Left lung (tissue), 4 donors: ENCODE measurements at regions not wholly inside any gene's neighbourhood (a gene's known extent, or its start where the extent isn't known, plus 50 kb on each side); places are given as distances from the start of the nearest gene placed in this dataset.

ENCODE experiments used
- ATAC-seq: fragments of 200-7000 bp; cut with Tn5 transposase; one replicate; pipeline ENCODE4 v1.9.1; 2020; ENCODE audit warnings: moderate library complexity
- DNase-seq, 4 donors: peaks; one replicate each; pipeline ENCODE4 v3.0.0-alpha.2; 2013 to 2020
- H3K27ac ChIP-seq, 2 donors: fragments of 200-600 bp; sonication (generic) in 1 of 2; one replicate each; pipeline versions ENCODE4 v1.5.0 to v1.8.0; 2020 to 2021
- H3K27me3 ChIP-seq, 2 donors: fragments of 200-600 bp; sonication (generic) in 1 of 2; one replicate each; pipeline versions ENCODE4 v1.5.0 to v1.8.0; 2020 to 2021
- H3K36me3 ChIP-seq, 2 donors: fragments of 200-600 bp; sonication (generic) in 1 of 2; one replicate each; pipeline versions ENCODE4 v1.5.0 to v1.8.0; 2020 to 2021
- H3K4me1 ChIP-seq, 2 donors: fragments of 200-600 bp; one replicate each; pipeline ENCODE4 v1.8.0; 2021
- H3K4me3 ChIP-seq, 2 donors: fragments of 200-600 bp; sonication (generic) in 1 of 2; one replicate each; pipeline versions ENCODE4 v1.5.0 to v1.8.0; 2020 to 2021; ENCODE audit warnings: mild to moderate bottlenecking in 1 of 2
- H3K9me3 ChIP-seq, 2 donors: fragments of 200-600 bp; sonication (generic) in 1 of 2; one replicate each; pipeline versions ENCODE4 v1.5.0 to v1.8.0; 2020 to 2021
- CTCF ChIP-seq, 2 donors: fragments of 200-600 bp; sonication (generic) in 1 of 2; IDR thresholded peaks; one replicate each; pipeline versions ENCODE4 v1.5.0 to v1.8.0; 2021; ENCODE audit warnings: antibody characterized with exemption in 2 of 2
- intact Hi-C, 2 donors: fragments of 100-400 bp; cut with DNase I; formaldehyde crosslinking; loops; one replicate each; pipeline versions ENCODE4 v1.11.2 to v1.14.2; 2022
- donor health status: DM: no; HTN: yes; CAD: no.
- donor health status: DM: no; HTN: no; CAD: no.

- Histone ChIP-seq H3K4me3 (no peak overlapping the region), H3K27ac (no peak overlapping the region), H3K9me3 (no peaks in the 10 kb centered on the region), H3K36me3 (no peaks in the 10 kb centered on the region), H3K27me3 (peaks cover 0 to 28% of the 10 kb centered on the region in 2 donors), H3K4me1 (no peaks in the 10 kb centered on the region)
- ATAC-seq (no peak), DNase-seq (no peak)
- intact Hi-C loops, result no loop called here
- TF ChIP-seq CTCF (IDR thresholded peaks at IDR 0.05), result no peak
These were observed 230.4 kb upstream of the PDE10A start for GRCh38 chr6:165893431-165893830.

GRCh38 chr6:165891320-165891719, 228.3 kb upstream of the PDE10A start:
- H3K9me3 ChIP-seq, result no peaks in the 10 kb centered on the region
- no peaks in the 10 kb centered on the region for H3K4me1 ChIP-seq
- no peak for ATAC-seq
- H3K27me3 ChIP-seq, result peaks cover 0 to 28% of the 10 kb centered on the region in 2 donors
- intact Hi-C loops, result no loop called here
- no peak for TF ChIP-seq CTCF (IDR thresholded peaks at IDR 0.05)
- no peak for DNase-seq
- H3K36me3 ChIP-seq, result no peaks in the 10 kb centered on the region
- H3K4me3 ChIP-seq, result no peak overlapping the region
- H3K27ac ChIP-seq, result no peak overlapping the region

- no peaks in the 10 kb centered on the region for H3K9me3 ChIP-seq
- H3K27me3 ChIP-seq, result peaks cover 0 to 28% of the 10 kb centered on the region in 2 donors
- H3K4me1 ChIP-seq, result no peaks in the 10 kb centered on the region
- DNase-seq, result no peak
- no peak overlapping the region for H3K4me3 ChIP-seq
- no peak for TF ChIP-seq CTCF (IDR thresholded peaks at IDR 0.05)
- ATAC-seq, result no peak
- no peaks in the 10 kb centered on the region for H3K36me3 ChIP-seq
- no peak overlapping the region for H3K27ac ChIP-seq
- intact Hi-C loops, result no loop called here
These were observed 227.3 kb upstream of the PDE10A start for GRCh38 chr6:165890404-165890735.

GRCh38 chr6:165889636-165890403, 226.8 kb upstream of the PDE10A start:
- no peak overlapping the region for H3K4me3 ChIP-seq
- no peaks in the 10 kb centered on the region for H3K9me3 ChIP-seq
- ATAC-seq (peak; percentile 68), DNase-seq (peak in 1 of 4 donors; percentile 30)
- no peaks in the 10 kb centered on the region for H3K36me3 ChIP-seq
- H3K27ac ChIP-seq, result no peak overlapping the region
- TF ChIP-seq CTCF (IDR thresholded peaks at IDR 0.05), result no peak
- intact Hi-C loops, result loop anchor here in 1 of 2 donors (5.0 kb wide), 1 partner anchor 207 kb away; no protein-coding TSS in a partner anchor
- no peaks in the 10 kb centered on the region for H3K4me1 ChIP-seq
- H3K27me3 ChIP-seq, result peaks cover 0 to 28% of the 10 kb centered on the region in 2 donors

- intact Hi-C loops, result loop anchor here in 1 of 2 donors (5.0 kb wide), 1 partner anchor 211 kb away; no protein-coding TSS in a partner anchor
- Histone ChIP-seq H3K4me1 (no peaks in the 10 kb centered on the region), H3K36me3 (no peaks in the 10 kb centered on the region), H3K27ac (no peak overlapping the region), H3K27me3 (peaks cover 0 to 17% of the 10 kb centered on the region in 2 donors), H3K9me3 (no peaks in the 10 kb centered on the region), H3K4me3 (no peak overlapping the region)
- no peak for DNase-seq
- ATAC-seq, result no peak
- TF ChIP-seq CTCF (IDR thresholded peaks at IDR 0.05), result no peak
These were observed 223.1 kb upstream of the PDE10A start for GRCh38 chr6:165886169-165886568.
